K562 (cell line): ENCODE measurements at regions not wholly inside any gene's neighbourhood (a gene's known extent, or its start where the extent isn't known, plus 50 kb on each side); places are given as distances from the start of the nearest gene placed in this dataset.

ENCODE experiments used
- CBX3 ChIP-seq, 2 experiments: IDR thresholded peaks; 1 replicate in 1 of 2; 2 replicates in 1 of 2; pipeline ENCODE4 v1.6.1; 2012; ENCODE audit warnings: inconsistent platforms in 2 of 2, low read length in 2 of 2, borderline replicate concordance in 1 of 2, control low read depth in 1 of 2
- EZH2 ChIP-seq: IDR thresholded peaks from 2 replicates; pipeline ENCODE4 v1.6.1; 2012; ENCODE audit warnings: low read depth, mild to moderate bottlenecking, inconsistent platforms, low read length, borderline replicate concordance
- GATAD2B ChIP-seq: fragments of 450-650 bp; IDR thresholded peaks from 2 replicates; pipeline ENCODE4 v1.6.1; 2017; ENCODE audit warnings: mild to moderate bottlenecking, borderline replicate concordance
- HDAC3 ChIP-seq: fragments of 450-650 bp; IDR thresholded peaks from 2 replicates; pipeline ENCODE4 v1.6.1; 2018; ENCODE audit warnings: borderline replicate concordance, mild to moderate bottlenecking, moderate library complexity; ENCODE audit not compliant: partially characterized antibody
- POLR2A ChIP-seq: fragments of 450-650 bp; conservative IDR thresholded peaks from 2 replicates; pipeline ENCODE4 v1.6.1; 2016
- SMARCA4 ChIP-seq: fragments of 450-650 bp; IDR thresholded peaks from 2 replicates; pipeline ENCODE4 v1.6.1; 2016
- TBP ChIP-seq: optimal IDR thresholded peaks from 2 replicates; pipeline ENCODE3; 2011; ENCODE audit warnings: low read depth, low read length, improper control_type of control experiment
- ZBED1 ChIP-seq: IDR thresholded peaks from 2 replicates; pipeline ENCODE4 v1.6.1; 2014
- TF ChIP-seq, protein P1 (sequence below): IDR thresholded peaks from 3 replicates; pipeline ENCODE4 v1.6.1; 2011; ENCODE audit warnings: borderline replicate concordance, mild to moderate bottlenecking, moderate library complexity; ENCODE audit not compliant: insufficient read length; ENCODE audit errors: extremely low read depth
- TF ChIP-seq, protein P2 (sequence below), 2 experiments: fragments of 450-650 bp in 1 of 2; sonication (generic) in 1 of 2; formaldehyde crosslinking in 1 of 2; IDR thresholded peaks in 1 of 2; conservative IDR thresholded peaks in 1 of 2; 2 replicates each; pipeline versions ENCODE4 v1.6.1 to v1.8.1; 2016 to 2023; ENCODE audit warnings: mild to moderate bottlenecking in 2 of 2, moderate library complexity in 2 of 2, inconsistent platforms in 1 of 2, missing genetic modification reagents in 1 of 2
- TF ChIP-seq, protein P3 (sequence below): fragments of 450-650 bp; formaldehyde crosslinking; IDR thresholded peaks from 2 replicates; pipeline ENCODE4 v1.4.0; 2020; ENCODE audit warnings: mild to moderate bottlenecking, moderate library complexity

DNA sequence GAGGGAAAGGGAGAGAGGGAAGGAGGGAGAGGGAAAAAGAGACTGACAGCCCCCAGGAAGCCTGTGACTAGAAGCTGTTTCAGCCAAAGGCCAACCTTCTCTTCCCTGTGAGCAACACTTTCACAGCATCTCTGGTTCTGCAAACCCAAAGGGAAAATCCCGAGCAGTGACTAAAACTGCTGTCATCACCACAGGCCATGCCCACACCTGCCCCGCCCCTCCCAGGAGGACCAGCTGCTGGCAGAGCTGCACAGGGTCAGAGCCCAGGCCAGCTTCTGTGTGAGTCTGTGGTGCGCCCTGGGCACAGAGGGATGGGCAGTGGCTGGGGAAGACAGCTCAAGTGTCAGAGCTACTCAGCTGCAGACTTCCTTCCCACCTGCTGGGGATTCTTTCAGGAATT is 64.9 kb upstream of the OTOS start:
- TF ChIP-seq, protein P1, sequence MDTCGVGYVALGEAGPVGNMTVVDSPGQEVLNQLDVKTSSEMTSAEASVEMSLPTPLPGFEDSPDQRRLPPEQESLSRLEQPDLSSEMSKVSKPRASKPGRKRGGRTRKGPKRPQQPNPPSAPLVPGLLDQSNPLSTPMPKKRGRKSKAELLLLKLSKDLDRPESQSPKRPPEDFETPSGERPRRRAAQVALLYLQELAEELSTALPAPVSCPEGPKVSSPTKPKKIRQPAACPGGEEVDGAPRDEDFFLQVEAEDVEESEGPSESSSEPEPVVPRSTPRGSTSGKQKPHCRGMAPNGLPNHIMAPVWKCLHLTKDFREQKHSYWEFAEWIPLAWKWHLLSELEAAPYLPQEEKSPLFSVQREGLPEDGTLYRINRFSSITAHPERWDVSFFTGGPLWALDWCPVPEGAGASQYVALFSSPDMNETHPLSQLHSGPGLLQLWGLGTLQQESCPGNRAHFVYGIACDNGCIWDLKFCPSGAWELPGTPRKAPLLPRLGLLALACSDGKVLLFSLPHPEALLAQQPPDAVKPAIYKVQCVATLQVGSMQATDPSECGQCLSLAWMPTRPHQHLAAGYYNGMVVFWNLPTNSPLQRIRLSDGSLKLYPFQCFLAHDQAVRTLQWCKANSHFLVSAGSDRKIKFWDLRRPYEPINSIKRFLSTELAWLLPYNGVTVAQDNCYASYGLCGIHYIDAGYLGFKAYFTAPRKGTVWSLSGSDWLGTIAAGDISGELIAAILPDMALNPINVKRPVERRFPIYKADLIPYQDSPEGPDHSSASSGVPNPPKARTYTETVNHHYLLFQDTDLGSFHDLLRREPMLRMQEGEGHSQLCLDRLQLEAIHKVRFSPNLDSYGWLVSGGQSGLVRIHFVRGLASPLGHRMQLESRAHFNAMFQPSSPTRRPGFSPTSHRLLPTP, result no peak
- TF ChIP-seq SMARCA4 (no peak), GATAD2B (no peak), EZH2 (no peak), HDAC3 (no peak), POLR2A (no peak), TBP (no peak), CBX3 (IDR thresholded peaks at IDR 0.05; ENCODE audit: borderline replicate concordance in 1 of 2, low read length in 2 of 2) (no peak), ZBED1 (no peak)
- TF ChIP-seq, protein P2, sequence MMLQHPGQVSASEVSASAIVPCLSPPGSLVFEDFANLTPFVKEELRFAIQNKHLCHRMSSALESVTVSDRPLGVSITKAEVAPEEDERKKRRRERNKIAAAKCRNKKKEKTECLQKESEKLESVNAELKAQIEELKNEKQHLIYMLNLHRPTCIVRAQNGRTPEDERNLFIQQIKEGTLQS (IDR thresholded peaks at IDR 0.05), result no peak
- TF ChIP-seq, protein P2 (CRISPR knock-in tag; conservative IDR thresholded peaks at IDR 0.05), result no peak
- TF ChIP-seq, protein P3, sequence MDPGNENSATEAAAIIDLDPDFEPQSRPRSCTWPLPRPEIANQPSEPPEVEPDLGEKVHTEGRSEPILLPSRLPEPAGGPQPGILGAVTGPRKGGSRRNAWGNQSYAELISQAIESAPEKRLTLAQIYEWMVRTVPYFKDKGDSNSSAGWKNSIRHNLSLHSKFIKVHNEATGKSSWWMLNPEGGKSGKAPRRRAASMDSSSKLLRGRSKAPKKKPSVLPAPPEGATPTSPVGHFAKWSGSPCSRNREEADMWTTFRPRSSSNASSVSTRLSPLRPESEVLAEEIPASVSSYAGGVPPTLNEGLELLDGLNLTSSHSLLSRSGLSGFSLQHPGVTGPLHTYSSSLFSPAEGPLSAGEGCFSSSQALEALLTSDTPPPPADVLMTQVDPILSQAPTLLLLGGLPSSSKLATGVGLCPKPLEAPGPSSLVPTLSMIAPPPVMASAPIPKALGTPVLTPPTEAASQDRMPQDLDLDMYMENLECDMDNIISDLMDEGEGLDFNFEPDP (CRISPR knock-in tag), result no peak
